GM19099 (cell line): ENCODE measurements at regions not wholly inside any gene's neighbourhood (a gene's known extent, or its start where the extent isn't known, plus 50 kb on each side); places are given as distances from the start of the nearest gene placed in this dataset.

Source experiments
- POLR2A ChIP-seq: IDR thresholded peaks from 3 replicates; pipeline ENCODE4 v1.6.1; 2011; ENCODE audit warnings: low read depth; ENCODE audit not compliant: insufficient read length; ENCODE audit errors: extremely low read depth

- peak; percentile 64 for TF ChIP-seq POLR2A
These were observed 96.5 kb downstream of the GADD45G start for GRCh38 chr9:89701221-89701798.

- TF ChIP-seq POLR2A, result no peak
These were observed 97.6 kb downstream of the GADD45G start for GRCh38 chr9:89702401-89702800.

GRCh38 chr9:89705651-89706050 is 100.8 kb downstream of the GADD45G start:
- no peak for TF ChIP-seq POLR2A

- TF ChIP-seq POLR2A, result no peak
These were observed 101.3 kb downstream of the GADD45G start for GRCh38 chr9:89706086-89706485.

GRCh38 chr9:89706731-89707191 is 101.9 kb downstream of the GADD45G start:
- no peak for TF ChIP-seq POLR2A

GRCh38 chr9:89710697-89711096 is 105.9 kb downstream of the GADD45G start:
- no peak for TF ChIP-seq POLR2A

GRCh38 chr9:89711866-89712265 is 107.1 kb downstream of the GADD45G start:
- no peak for TF ChIP-seq POLR2A

GRCh38 chr9:89712283-89712682 is 107.5 kb downstream of the GADD45G start:
- no peak for TF ChIP-seq POLR2A

- TF ChIP-seq POLR2A, result no peak
These were observed 109.5 kb downstream of the GADD45G start for GRCh38 chr9:89714321-89714720.

GRCh38 chr9:89715318-89715858 is 110.6 kb downstream of the GADD45G start:
- TF ChIP-seq POLR2A, result no peak

GRCh38 chr9:89715881-89716280 is 111.1 kb downstream of the GADD45G start:
- TF ChIP-seq POLR2A, result no peak

GRCh38 chr9:89716559-89716958 is 111.7 kb downstream of the GADD45G start:
- TF ChIP-seq POLR2A, result no peak

GRCh38 chr9:89718176-89718575 is 113.4 kb downstream of the GADD45G start:
- TF ChIP-seq POLR2A, result no peak

GRCh38 chr9:89718651-89719050 is 113.8 kb downstream of the GADD45G start:
- TF ChIP-seq POLR2A, result no peak

GRCh38 chr9:89719202-89719601 is 114.4 kb downstream of the GADD45G start:
- TF ChIP-seq POLR2A, result no peak

GRCh38 chr9:89720696-89721175 is 115.9 kb downstream of the GADD45G start:
- TF ChIP-seq POLR2A, result no peak
